ENCODE measurements at regions not wholly inside any gene's neighbourhood (a gene's known extent, or its start where the extent isn't known, plus 50 kb on each side); places are given as distances from the start of the nearest gene placed in this dataset.
"Not testable (repeated sequence)": the region's sequence is repeated elsewhere in the genome, so short reads cannot be mapped to it uniquely, and the experiment has no call there.

- no peak overlapping the region for H3K4me2 ChIP-seq (ENCODE audit: control insufficient read depth, extremely low read depth, insufficient read depth, low read depth, low read length)
- H3K9ac ChIP-seq (ENCODE audit: control insufficient read depth, extremely low read depth, insufficient read depth, low read length), result no peak overlapping the region
- H3K4me3 ChIP-seq (ENCODE audit: control insufficient read depth in 2 of 3, extremely low read depth in 1 of 3, insufficient read depth in 2 of 3, low read depth in 1 of 3, low read length in 3 of 3), result no peak overlapping the region
- no peaks in the 10 kb centered on the region for H3K9me1 ChIP-seq (ENCODE audit: control insufficient read depth, extremely low read depth, insufficient read depth, low read length)
- H3K4me1 ChIP-seq (ENCODE audit: control insufficient read depth, extremely low read depth, insufficient read depth, low read length), result no peaks in the 10 kb centered on the region
- no peaks in the 10 kb centered on the region for H4K20me1 ChIP-seq (ENCODE audit: control insufficient read depth, extremely low read depth, insufficient read depth, low read length)
- no peaks in the 10 kb centered on the region for H3K79me2 ChIP-seq (ENCODE audit: control insufficient read depth, insufficient read depth, low read length)
- no peak for TF ChIP-seq CTCF (optimal IDR thresholded peaks at IDR 0.05 in 1 of 3, IDR thresholded peaks at IDR 0.05 in 1 of 3, conservative IDR thresholded peaks at IDR 0.05 in 1 of 3; ENCODE audit: extremely low read depth in 1 of 3, insufficient read depth in 2 of 3, low read length in 3 of 3)
- TF ChIP-seq EZH2 (IDR thresholded peaks at IDR 0.05; ENCODE audit: low read length), result no peak
- no peak overlapping the region for H2AFZ ChIP-seq (ENCODE audit: control insufficient read depth, low read length)
- no peak overlapping the region for H3K27ac ChIP-seq (ENCODE audit: control insufficient read depth, insufficient read depth, low read length)
- H3K9me3 ChIP-seq (ENCODE audit: control insufficient read depth, low read depth, low read length), result no peaks in the 10 kb centered on the region
- dilution Hi-C loops (cut with MboI; ENCODE audit: extremely low pct_ligation_motif_present, low sequenced_read_pairs), result no loop called here
- no peaks in the 10 kb centered on the region for H3K27me3 ChIP-seq (ENCODE audit: control insufficient read depth, extremely low read depth, insufficient read depth, low read length)
- DNase-seq (ENCODE audit: low read depth, low spot score), result no peak
- FAIRE-seq, result no peak
- no peaks in the 10 kb centered on the region for H3K36me3 ChIP-seq (ENCODE audit: control insufficient read depth in 2 of 2, extremely low read depth in 1 of 2, insufficient read depth in 2 of 2, low read length in 2 of 2)
Observed at GRCh38 chr13:26487781-26488180, 69.7 kb upstream of the WASF3 start.

- Histone ChIP-seq H3K9me3 (ENCODE audit: control insufficient read depth, low read depth, low read length) (no peaks in the 10 kb centered on the region), H2AFZ (ENCODE audit: control insufficient read depth, low read length) (no peak overlapping the region), H3K4me3 (ENCODE audit: control insufficient read depth in 2 of 3, extremely low read depth in 1 of 3, insufficient read depth in 2 of 3, low read depth in 1 of 3, low read length in 3 of 3) (no peak overlapping the region), H3K27me3 (ENCODE audit: control insufficient read depth, extremely low read depth, insufficient read depth, low read length) (no peaks in the 10 kb centered on the region), H3K79me2 (ENCODE audit: control insufficient read depth, insufficient read depth, low read length) (no peaks in the 10 kb centered on the region), H3K4me2 (ENCODE audit: control insufficient read depth, extremely low read depth, insufficient read depth, low read depth, low read length) (no peak overlapping the region), H3K27ac (ENCODE audit: control insufficient read depth, insufficient read depth, low read length) (no peak overlapping the region), H4K20me1 (ENCODE audit: control insufficient read depth, extremely low read depth, insufficient read depth, low read length) (no peaks in the 10 kb centered on the region), H3K36me3 (ENCODE audit: control insufficient read depth in 2 of 2, extremely low read depth in 1 of 2, insufficient read depth in 2 of 2, low read length in 2 of 2) (no peaks in the 10 kb centered on the region), H3K9ac (ENCODE audit: control insufficient read depth, extremely low read depth, insufficient read depth, low read length) (no peak overlapping the region), H3K9me1 (ENCODE audit: control insufficient read depth, extremely low read depth, insufficient read depth, low read length) (no peaks in the 10 kb centered on the region), H3K4me1 (ENCODE audit: control insufficient read depth, extremely low read depth, insufficient read depth, low read length) (no peaks in the 10 kb centered on the region)
- FAIRE-seq, result no peak
- no peak for DNase-seq (ENCODE audit: low read depth, low spot score)
- no peak for TF ChIP-seq CTCF (optimal IDR thresholded peaks at IDR 0.05 in 1 of 3, IDR thresholded peaks at IDR 0.05 in 1 of 3, conservative IDR thresholded peaks at IDR 0.05 in 1 of 3; ENCODE audit: extremely low read depth in 1 of 3, insufficient read depth in 2 of 3, low read length in 3 of 3)
- no peak for TF ChIP-seq EZH2 (IDR thresholded peaks at IDR 0.05; ENCODE audit: low read length)
- dilution Hi-C loops (cut with MboI; ENCODE audit: extremely low pct_ligation_motif_present, low sequenced_read_pairs), result no loop called here
Observed at GRCh38 chr13:26488236-26489003, 69.1 kb upstream of the WASF3 start.

GRCh38 chr13:26492301-26492700 is 65.2 kb upstream of the WASF3 start:
- H3K9me1 ChIP-seq (ENCODE audit: control insufficient read depth, extremely low read depth, insufficient read depth, low read length); H3K27me3 ChIP-seq (ENCODE audit: control insufficient read depth, extremely low read depth, insufficient read depth, low read length); H3K4me2 ChIP-seq (ENCODE audit: control insufficient read depth, extremely low read depth, insufficient read depth, low read depth, low read length); H3K79me2 ChIP-seq (ENCODE audit: control insufficient read depth, insufficient read depth, low read length); H3K36me3 ChIP-seq (ENCODE audit: control insufficient read depth in 2 of 2, extremely low read depth in 1 of 2, insufficient read depth in 2 of 2, low read length in 2 of 2); H3K27ac ChIP-seq (ENCODE audit: control insufficient read depth, insufficient read depth, low read length); dilution Hi-C loops (cut with MboI; ENCODE audit: extremely low pct_ligation_motif_present, low sequenced_read_pairs); H4K20me1 ChIP-seq (ENCODE audit: control insufficient read depth, extremely low read depth, insufficient read depth, low read length); H3K9me3 ChIP-seq (ENCODE audit: control insufficient read depth, low read depth, low read length); DNase-seq (ENCODE audit: low read depth, low spot score); H3K4me1 ChIP-seq (ENCODE audit: control insufficient read depth, extremely low read depth, insufficient read depth, low read length); H3K4me3 ChIP-seq (ENCODE audit: control insufficient read depth in 2 of 3, extremely low read depth in 1 of 3, insufficient read depth in 2 of 3, low read depth in 1 of 3, low read length in 3 of 3); H3K9ac ChIP-seq (ENCODE audit: control insufficient read depth, extremely low read depth, insufficient read depth, low read length); FAIRE-seq; H2AFZ ChIP-seq (ENCODE audit: control insufficient read depth, low read length): not testable (repeated sequence)
